Esophagus muscularis mucosa (tissue), 4 donors: ENCODE measurements at regions not wholly inside any gene's neighbourhood (a gene's known extent, or its start where the extent isn't known, plus 50 kb on each side); places are given as distances from the start of the nearest gene placed in this dataset.

Source experiments
- EP300 ChIP-seq: sonication (generic); formaldehyde crosslinking; IDR thresholded peaks from one replicate; pipeline ENCODE4 v1.6.1; 2017; ENCODE audit warnings: antibody characterized with exemption
- POLR2A ChIP-seq: fragments of 450-650 bp; IDR thresholded peaks from one replicate; pipeline ENCODE4 v1.6.1; 2017; ENCODE audit warnings: antibody characterized with exemption, moderate library complexity, mild to moderate bottlenecking, low read depth
- TF ChIP-seq, protein P1 (sequence below), 3 experiments: fragments of 200-600 bp in 2 of 3; fragments of 450-650 bp in 1 of 3; sonication (generic) in 2 of 3; IDR thresholded peaks; one replicate each; pipeline ENCODE4 v1.5.1; 2017 to 2019; ENCODE audit warnings: antibody characterized with exemption in 3 of 3, mild to moderate bottlenecking in 2 of 3, moderate library complexity in 1 of 3

- TF ChIP-seq, protein P1, sequence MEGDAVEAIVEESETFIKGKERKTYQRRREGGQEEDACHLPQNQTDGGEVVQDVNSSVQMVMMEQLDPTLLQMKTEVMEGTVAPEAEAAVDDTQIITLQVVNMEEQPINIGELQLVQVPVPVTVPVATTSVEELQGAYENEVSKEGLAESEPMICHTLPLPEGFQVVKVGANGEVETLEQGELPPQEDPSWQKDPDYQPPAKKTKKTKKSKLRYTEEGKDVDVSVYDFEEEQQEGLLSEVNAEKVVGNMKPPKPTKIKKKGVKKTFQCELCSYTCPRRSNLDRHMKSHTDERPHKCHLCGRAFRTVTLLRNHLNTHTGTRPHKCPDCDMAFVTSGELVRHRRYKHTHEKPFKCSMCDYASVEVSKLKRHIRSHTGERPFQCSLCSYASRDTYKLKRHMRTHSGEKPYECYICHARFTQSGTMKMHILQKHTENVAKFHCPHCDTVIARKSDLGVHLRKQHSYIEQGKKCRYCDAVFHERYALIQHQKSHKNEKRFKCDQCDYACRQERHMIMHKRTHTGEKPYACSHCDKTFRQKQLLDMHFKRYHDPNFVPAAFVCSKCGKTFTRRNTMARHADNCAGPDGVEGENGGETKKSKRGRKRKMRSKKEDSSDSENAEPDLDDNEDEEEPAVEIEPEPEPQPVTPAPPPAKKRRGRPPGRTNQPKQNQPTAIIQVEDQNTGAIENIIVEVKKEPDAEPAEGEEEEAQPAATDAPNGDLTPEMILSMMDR (IDR thresholded peaks at IDR 0.05), result no peak
- TF ChIP-seq POLR2A (no peak), EP300 (no peak)
Observed at GRCh38 chr21:16667395-16667794, 845.4 kb upstream of the CXADR start.
